HG03196 (cell line): ENCODE measurements at regions not wholly inside any gene's neighbourhood (a gene's known extent, or its start where the extent isn't known, plus 50 kb on each side); places are given as distances from the start of the nearest gene placed in this dataset.

Source experiments
- ATAC-seq: cut with Tn5 transposase; IDR thresholded peaks from one replicate; pipeline ENCODE4 v1.9.1; 2021; ENCODE audit not compliant: unreplicated experiment

GRCh38 chrX:122504026-122504425, 680.1 kb upstream of the GRIA3 start:
- ATAC-seq, result no peak

DNA sequence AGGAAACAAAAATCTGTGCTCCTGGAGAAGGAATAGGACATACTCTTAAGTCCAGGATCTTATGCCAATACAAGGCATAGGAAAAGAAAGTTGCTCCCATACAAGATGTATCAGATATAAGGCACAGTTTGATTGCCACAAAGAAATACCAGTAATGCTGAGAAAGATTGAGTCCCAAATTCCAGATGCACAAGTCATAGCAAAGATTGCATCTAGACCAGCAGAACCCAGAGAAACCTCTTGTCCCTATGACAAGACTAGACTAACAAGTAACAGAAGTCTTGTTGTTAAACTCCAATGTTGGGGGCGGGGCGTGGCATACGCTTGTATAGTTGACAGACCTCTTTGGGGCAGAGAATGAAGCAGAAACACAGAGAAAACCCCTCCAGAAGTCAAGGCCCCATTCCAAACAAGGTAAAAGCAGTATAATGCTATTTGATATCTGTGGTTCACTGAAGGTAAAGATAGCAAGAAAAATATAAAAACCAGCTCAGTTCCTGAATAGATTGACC, 671.5 kb upstream of the GRIA3 start:
- ATAC-seq, result no peak

GRCh38 chrX:122517786-122518185, 666.3 kb upstream of the GRIA3 start:
- ATAC-seq, result no peak

DNA sequence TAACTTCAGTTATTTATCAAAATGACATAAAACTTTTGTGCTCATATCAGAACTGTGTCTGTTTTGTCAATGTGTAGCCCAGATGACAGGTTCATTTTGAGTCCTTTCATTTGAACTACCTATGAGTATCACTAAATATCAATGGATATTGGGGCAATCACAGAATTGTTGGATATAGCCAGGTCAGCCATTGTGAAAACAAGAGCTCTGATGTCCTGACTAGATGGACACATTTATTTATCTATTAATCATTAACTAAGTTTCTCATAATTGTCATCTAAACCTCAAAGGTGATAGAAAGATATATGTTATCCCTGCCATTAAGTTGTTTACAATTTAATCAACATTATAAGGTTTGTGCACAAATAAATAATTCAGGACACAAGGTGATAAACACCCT, 638.3 kb upstream of the GRIA3 start:
- ATAC-seq, result no peak

- ATAC-seq, result no peak
These were observed 637.8 kb upstream of the GRIA3 start for GRCh38 chrX:122546269-122546668.

DNA sequence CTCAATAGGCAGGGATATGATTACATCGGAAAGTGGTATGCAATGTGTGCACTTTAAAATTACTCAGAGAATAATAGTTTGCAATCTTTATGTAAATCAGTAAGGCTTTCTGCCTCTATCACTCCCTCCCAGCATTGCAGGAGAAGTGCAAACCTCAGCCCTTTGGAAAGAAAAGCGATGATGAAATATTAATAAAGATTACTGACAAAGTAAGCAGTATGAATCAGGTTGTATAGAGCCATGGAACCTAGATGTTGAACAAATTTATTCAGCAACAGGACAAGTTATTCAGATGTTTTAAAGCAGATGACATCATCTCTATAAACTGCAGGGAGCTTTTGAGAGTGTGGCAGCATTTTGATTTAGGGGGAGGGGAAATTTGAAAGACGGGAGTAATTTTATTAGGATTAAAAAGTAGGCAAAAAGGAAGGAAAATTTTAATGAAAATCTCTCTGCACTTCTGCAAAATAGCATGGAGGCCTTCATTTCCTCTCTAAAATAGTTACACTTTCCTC, 631.7 kb upstream of the GRIA3 start:
- ATAC-seq, result no peak

DNA sequence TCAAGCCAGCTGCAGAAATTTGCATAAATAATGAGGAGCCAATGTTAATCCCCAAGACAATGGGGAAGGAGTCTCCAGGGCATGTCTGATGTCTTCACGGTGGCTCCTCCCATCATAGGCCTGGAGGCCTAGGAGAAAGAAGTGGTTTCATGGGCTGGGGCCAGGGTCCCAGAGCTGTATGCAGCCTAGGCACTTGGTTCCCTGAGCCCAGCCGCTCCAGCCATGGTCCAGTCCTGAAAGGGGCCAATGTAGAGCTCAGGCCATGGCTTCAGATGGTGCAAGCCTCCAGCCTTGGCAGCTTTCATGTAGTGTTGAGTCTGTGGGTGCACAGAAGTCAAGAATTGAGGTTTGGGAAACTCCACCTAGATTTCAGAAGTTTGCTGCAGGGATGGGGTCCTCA, 628.2 kb upstream of the GRIA3 start:
- no peak for ATAC-seq

DNA sequence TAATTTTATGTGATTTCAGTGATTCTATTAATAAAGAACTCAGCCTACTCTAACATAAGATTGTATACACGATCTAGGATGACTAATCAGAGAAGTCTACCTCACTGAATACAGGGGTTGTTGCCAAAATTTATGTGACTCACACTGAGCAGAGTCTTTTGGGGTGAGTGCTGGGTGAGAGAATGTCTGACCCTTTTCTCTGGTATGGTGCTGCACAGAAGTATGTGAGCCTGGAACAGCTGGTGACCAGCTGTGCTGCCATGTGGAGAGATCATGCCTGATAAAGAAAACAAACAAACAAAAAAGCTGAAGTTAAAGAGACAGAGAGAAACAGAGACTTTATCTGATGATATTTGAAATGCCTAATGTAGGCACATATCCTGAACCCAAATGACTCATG, 618.1 kb upstream of the GRIA3 start:
- no peak for ATAC-seq

DNA sequence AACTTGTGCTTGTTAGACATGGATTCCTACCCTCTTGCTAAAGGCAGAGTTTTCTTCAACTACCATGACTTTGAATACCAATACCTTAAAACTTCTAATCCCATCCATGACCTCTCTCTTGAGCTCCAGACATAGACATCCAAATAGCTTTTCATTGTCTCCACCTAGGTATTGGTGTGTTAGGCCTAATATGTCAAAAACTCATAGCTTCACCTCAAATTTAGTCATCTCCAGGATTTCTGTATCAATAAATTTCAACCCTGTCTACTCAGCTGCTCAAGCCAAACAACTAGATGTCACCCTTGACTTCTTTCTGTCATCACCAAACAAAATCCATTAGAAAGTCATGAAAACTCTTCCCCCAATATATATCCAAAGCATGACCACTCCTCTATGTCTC, 617.7 kb upstream of the GRIA3 start:
- ATAC-seq, result no peak

GRCh38 chrX:122567911-122568310, 616.2 kb upstream of the GRIA3 start:
- no peak for ATAC-seq

GRCh38 chrX:122572461-122572860, 611.6 kb upstream of the GRIA3 start:
- ATAC-seq, result no peak

DNA sequence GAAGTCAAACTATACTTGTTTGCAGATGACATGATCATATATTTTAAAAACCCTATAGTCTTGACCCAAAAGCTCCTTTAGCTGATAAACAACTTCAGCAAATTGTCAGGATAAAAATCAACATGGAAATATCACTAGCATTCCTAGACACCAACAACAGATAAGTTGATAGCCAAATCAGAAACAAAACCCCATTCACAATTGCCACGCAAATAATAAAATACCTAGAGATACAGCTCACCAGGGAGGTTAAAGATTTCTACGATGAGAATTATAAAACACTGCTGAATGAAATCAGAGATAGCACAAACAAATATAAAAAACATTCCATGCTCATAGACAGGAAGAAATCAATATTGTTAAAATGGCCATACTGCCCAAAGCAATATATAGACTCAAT, 605.0 kb upstream of the GRIA3 start:
- ATAC-seq, result no peak

DNA sequence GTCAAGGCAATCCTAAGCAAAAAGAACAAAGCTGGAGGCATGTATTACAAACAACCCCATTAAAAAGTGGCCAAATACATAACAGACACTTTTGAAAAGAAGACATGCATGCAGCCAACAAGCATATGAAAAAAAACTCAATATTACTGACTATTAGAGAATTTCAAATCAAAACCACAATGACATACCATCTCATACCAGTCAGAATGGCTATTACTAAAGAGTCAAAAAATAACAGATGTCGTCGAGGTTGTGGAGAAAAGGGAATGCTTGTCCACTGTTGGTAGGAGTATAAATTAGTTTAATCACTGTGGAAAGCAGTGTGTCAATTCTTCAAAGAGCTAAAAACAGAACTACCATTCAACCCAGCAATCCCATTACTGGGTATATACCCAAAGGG, 604.6 kb upstream of the GRIA3 start:
- no peak for ATAC-seq

GRCh38 chrX:122582280-122582974, 601.7 kb upstream of the GRIA3 start:
- no peak for ATAC-seq

DNA sequence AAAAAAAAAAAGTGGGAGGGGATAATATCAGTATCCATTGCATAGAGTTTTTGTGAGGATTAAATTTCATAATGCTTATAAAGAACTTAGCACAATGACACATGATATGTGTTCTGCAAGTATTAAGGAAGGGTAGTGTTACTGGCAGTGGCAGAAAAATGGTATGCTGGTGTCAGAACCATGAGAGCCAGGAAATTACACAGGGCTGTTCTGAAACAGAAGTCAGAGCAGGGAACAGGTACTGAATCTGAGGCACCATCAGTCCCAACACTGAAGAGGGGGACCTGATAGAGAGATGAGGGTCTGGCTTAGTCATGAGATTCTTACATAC, 601.1 kb upstream of the GRIA3 start:
- no peak for ATAC-seq

GRCh38 chrX:122583551-122583950, 600.5 kb upstream of the GRIA3 start:
- ATAC-seq, result no peak

DNA sequence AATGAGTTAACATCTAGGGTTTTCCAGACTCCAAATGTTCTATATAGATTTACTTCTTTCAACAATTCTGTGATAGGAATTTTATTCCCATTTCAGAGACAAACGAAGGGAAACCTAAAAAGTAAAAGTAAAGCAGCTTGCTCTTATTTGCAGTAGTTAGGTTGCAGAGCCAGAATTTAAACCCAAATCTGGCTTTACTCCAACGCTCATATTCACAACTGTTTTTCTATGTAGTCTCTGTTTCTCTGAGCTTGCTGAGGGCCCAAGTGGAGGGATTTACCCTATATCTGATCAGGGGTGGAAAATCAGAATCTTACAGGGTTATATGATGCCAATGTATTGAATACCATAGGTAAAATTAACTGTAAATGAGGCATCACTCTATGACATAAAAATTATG, 599.1 kb upstream of the GRIA3 start:
- no peak for ATAC-seq

- ATAC-seq, result no peak
These were observed 597.2 kb upstream of the GRIA3 start for GRCh38 chrX:122586831-122587230.

GRCh38 chrX:122591546-122591945, 592.5 kb upstream of the GRIA3 start:
- no peak for ATAC-seq

DNA sequence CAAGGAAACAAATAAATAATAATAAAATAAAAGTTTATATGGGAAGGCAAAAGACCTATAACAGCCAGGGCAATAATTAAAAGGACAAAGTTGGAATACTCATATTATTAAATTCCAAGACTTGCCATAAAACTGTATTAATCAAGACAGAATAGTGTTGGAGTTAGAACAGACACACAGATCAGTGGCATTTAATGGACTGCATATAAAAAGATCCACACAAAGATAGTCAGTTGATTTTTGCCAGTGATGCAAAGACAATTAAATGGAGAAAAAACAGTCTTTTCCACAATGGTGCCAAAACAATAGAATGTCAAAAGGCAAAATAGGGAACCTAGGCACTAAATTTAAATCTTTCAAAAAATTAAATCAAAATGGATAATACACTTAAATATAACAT, 587.1 kb upstream of the GRIA3 start:
- no peak for ATAC-seq

- ATAC-seq, result no peak
These were observed 561.3 kb upstream of the GRIA3 start for GRCh38 chrX:122622795-122623194.

GRCh38 chrX:122625239-122625638, 558.8 kb upstream of the GRIA3 start:
- ATAC-seq, result no peak

GRCh38 chrX:122625821-122626220, 558.3 kb upstream of the GRIA3 start:
- ATAC-seq, result no peak
